Small intestine (tissue), 7 donors: ENCODE measurements at regions not wholly inside any gene's neighbourhood (a gene's known extent, or its start where the extent isn't known, plus 50 kb on each side); places are given as distances from the start of the nearest gene placed in this dataset.
A peak's percentile ranks its signal among the peaks of the same experiment; 100 is the strongest.

Source experiments
- DNase-seq, 2 donors: peaks; one replicate each; pipeline versions ENCODE4 v3.0.0 to v3.0.0-alpha.2; 2013
- FAIRE-seq: peaks from 2 replicates; lab custom pipeline; 2012; peaks lifted over from hg19 to GRCh38; lab: Jason Lieb, UNC
- H3K27ac ChIP-seq, 3 donors: one replicate each; pipeline ENCODE4 v1.5.1; 2013; ENCODE audit warnings: low read length in 2 of 3, mild to moderate bottlenecking in 2 of 3, control low read depth in 1 of 3, inconsistent platforms in 1 of 3, low read depth in 1 of 3, moderate library complexity in 1 of 3
- H3K27me3 ChIP-seq, 3 donors: one replicate each; pipeline ENCODE4 v1.6.1; 2013; ENCODE audit warnings: low read length in 3 of 3, inconsistent platforms in 1 of 3; ENCODE audit not compliant: control insufficient read depth in 3 of 3, insufficient read depth in 3 of 3
- H3K36me3 ChIP-seq, 3 donors: one replicate each; pipeline ENCODE4 v1.6.1; 2013; ENCODE audit warnings: low read length in 3 of 3, inconsistent platforms in 1 of 3, low read depth in 1 of 3, mild to moderate bottlenecking in 1 of 3, moderate library complexity in 1 of 3; ENCODE audit not compliant: control insufficient read depth in 3 of 3, insufficient read depth in 2 of 3
- H3K4me1 ChIP-seq, 3 donors: one replicate each; pipeline ENCODE4 v1.6.1; 2013; ENCODE audit warnings: low read length in 2 of 3, inconsistent platforms in 1 of 3, low read depth in 1 of 3, mild to moderate bottlenecking in 1 of 3, moderate library complexity in 1 of 3; ENCODE audit not compliant: control insufficient read depth in 3 of 3, insufficient read depth in 2 of 3
- H3K4me3 ChIP-seq, 3 donors: one replicate each; pipeline ENCODE4 v1.5.1; 2013; ENCODE audit warnings: low read length in 3 of 3, control low read depth in 1 of 3, inconsistent platforms in 1 of 3, low read depth in 1 of 3, mild to moderate bottlenecking in 1 of 3, moderate library complexity in 1 of 3
- H3K9me3 ChIP-seq, 2 donors: one replicate each; pipeline ENCODE4 v1.6.1; 2013; ENCODE audit warnings: low read depth in 1 of 2, low read length in 1 of 2; ENCODE audit not compliant: control insufficient read depth in 2 of 2, insufficient read depth in 1 of 2
- WGBS, 3 donors: extraction: QIAGEN DNeasy Blood & Tissue Kit; methylation state at CpG; one replicate each; pipeline ENCODE4 v1.1.7; 2013; 5-methylcytosine and 5-hydroxymethylcytosine counted together
- donor health status: healthy with polysubstance abuse.
- donor health status: control.
- donor health status: control.
- donor health status: Bipolar disorder and iron deficiency.
- donor health status: healthy.

- Histone ChIP-seq H3K27ac (peak overlapping the region in 1 of 3 donors; percentile 77), H3K36me3 (no peaks in the 10 kb centered on the region), H3K4me1 (peaks cover 0 to 57% (median 6%) of the 10 kb centered on the region in 3 donors), H3K27me3 (no peaks in the 10 kb centered on the region), H3K4me3 (no peak overlapping the region), H3K9me3 (no peaks in the 10 kb centered on the region)
- WGBS, 3 donors: 85 to 96% (median 94%) methylated on average over 3 of the region's 3 CpGs
- no peak for FAIRE-seq
- no peak for DNase-seq
Measured at GRCh38 chr3:102090721-102091045, 241.4 kb downstream of the NFKBIZ start.

- Histone ChIP-seq H3K27me3 (no peaks in the 10 kb centered on the region), H3K4me1 (peaks cover 0 to 59% (median 6%) of the 10 kb centered on the region in 3 donors), H3K36me3 (no peaks in the 10 kb centered on the region), H3K9me3 (no peaks in the 10 kb centered on the region), H3K4me3 (no peak overlapping the region), H3K27ac (peak overlapping the region in 1 of 3 donors; percentile 77)
- FAIRE-seq: no peak
- DNase-seq: no peak
- WGBS, 3 donors: 93 to 96% (median 95%) methylated on average over 2 of the region's 2 CpGs
Measured at GRCh38 chr3:102091358-102091757, 242.0 kb downstream of the NFKBIZ start.

GRCh38 chr3:102092617-102093466 is 243.5 kb downstream of the NFKBIZ start:
- no peak overlapping the region for H3K4me3 ChIP-seq
- FAIRE-seq: no peak
- peak overlapping the region in 1 of 3 donors; percentile 42 for H3K27ac ChIP-seq
- no peaks in the 10 kb centered on the region for H3K36me3 ChIP-seq
- DNase-seq: no peak
- H3K27me3 ChIP-seq: no peaks in the 10 kb centered on the region
- 69 to 87% (median 73%) methylated on average over 5 of the region's 5 CpGs for WGBS, 3 donors
- H3K9me3 ChIP-seq: no peaks in the 10 kb centered on the region
- H3K4me1 ChIP-seq: peaks cover 0 to 51% (median 4%) of the 10 kb centered on the region in 3 donors

GRCh38 chr3:102094506-102094905 is 245.2 kb downstream of the NFKBIZ start:
- H3K4me1 ChIP-seq: peaks cover 0 to 39% (median 4%) of the 10 kb centered on the region in 3 donors
- peak overlapping the region in 1 of 3 donors; percentile 7 for H3K27ac ChIP-seq
- H3K9me3 ChIP-seq: no peaks in the 10 kb centered on the region
- H3K27me3 ChIP-seq: no peaks in the 10 kb centered on the region
- H3K4me3 ChIP-seq: no peak overlapping the region
- FAIRE-seq: peak; percentile 62
- H3K36me3 ChIP-seq: no peaks in the 10 kb centered on the region
- no peak for DNase-seq

- FAIRE-seq (no peak), DNase-seq (peak in 1 of 2 donors; percentile 36)
- no peaks in the 10 kb centered on the region for H3K36me3 ChIP-seq
- WGBS, 3 donors: 97 to 100% (median 100%) methylated on average over 1 of the region's 1 CpG
- no peaks in the 10 kb centered on the region for H3K27me3 ChIP-seq
- H3K9me3 ChIP-seq: no peaks in the 10 kb centered on the region
- no peak overlapping the region for H3K4me3 ChIP-seq
- peaks cover 0 to 35% (median 4%) of the 10 kb centered on the region in 3 donors for H3K4me1 ChIP-seq
- H3K27ac ChIP-seq: peak overlapping the region in 1 of 3 donors; percentile 72
Measured at GRCh38 chr3:102095383-102095782, 246.1 kb downstream of the NFKBIZ start.

GRCh38 chr3:102096066-102096465 is 246.8 kb downstream of the NFKBIZ start:
- no peak for FAIRE-seq

GRCh38 chr3:102098130-102098885 is 249.0 kb downstream of the NFKBIZ start:
- H3K4me1 ChIP-seq: peaks cover 0 to 15% (median 4%) of the 10 kb centered on the region in 3 donors
- H3K27ac ChIP-seq: no peak overlapping the region
- no peak for DNase-seq
- H3K36me3 ChIP-seq: no peaks in the 10 kb centered on the region
- no peaks in the 10 kb centered on the region for H3K9me3 ChIP-seq
- H3K4me3 ChIP-seq: no peak overlapping the region
- no peaks in the 10 kb centered on the region for H3K27me3 ChIP-seq
- no peak for FAIRE-seq
- WGBS, 3 donors: 83 to 95% (median 86%) methylated on average over 3 of the region's 3 CpGs

More at GRCh38 chr3:102096066-102096465, 246.8 kb downstream of the NFKBIZ start:
- 44 to 53% (median 52%) methylated on average over 2 of the region's 2 CpGs for WGBS, 3 donors
- no peaks in the 10 kb centered on the region for H3K27me3 ChIP-seq
- H3K27ac ChIP-seq: peak overlapping the region in 1 of 3 donors; percentile 72
- H3K9me3 ChIP-seq: no peaks in the 10 kb centered on the region
- no peaks in the 10 kb centered on the region for H3K36me3 ChIP-seq
- H3K4me3 ChIP-seq: no peak overlapping the region
- peaks cover 0 to 28% (median 4%) of the 10 kb centered on the region in 3 donors for H3K4me1 ChIP-seq
- no peak for DNase-seq

GRCh38 chr3:102099913-102100312 is 250.6 kb downstream of the NFKBIZ start:
- Histone ChIP-seq H3K27ac (no peak overlapping the region), H3K36me3 (no peaks in the 10 kb centered on the region), H3K4me3 (no peak overlapping the region), H3K27me3 (no peaks in the 10 kb centered on the region), H3K9me3 (peaks cover 0 to 2% of the 10 kb centered on the region in 2 donors), H3K4me1 (peaks cover 0 to 10% (median 2%) of the 10 kb centered on the region in 3 donors)
- no peak for DNase-seq
- FAIRE-seq: peak; percentile 26
- WGBS, 3 donors: 86 to 94% (median 91%) methylated on average over 1 of the region's 1 CpG
